WTC11 (cell line): ENCODE measurements at regions not wholly inside any gene's neighbourhood (a gene's known extent, or its start where the extent isn't known, plus 50 kb on each side); places are given as distances from the start of the nearest gene placed in this dataset.

Source experiments
- CTCF ChIP-seq: fragments of 200-600 bp; IDR thresholded peaks from 2 replicates; pipeline ENCODE4 v1.8.0; 2022; ENCODE audit warnings: antibody characterized with exemption
- SMAD4 ChIP-seq: sonication (generic); formaldehyde crosslinking; IDR thresholded peaks from 2 replicates; pipeline ENCODE4 v1.8.0; 2022; ENCODE audit warnings: mild to moderate bottlenecking, missing genetic modification reagents
- ZNF317 ChIP-seq: sonication (generic); formaldehyde crosslinking; IDR thresholded peaks from 2 replicates; pipeline ENCODE4 v1.8.1; 2023; ENCODE audit warnings: low read depth, mild to moderate bottlenecking, moderate library complexity, missing genetic modification reagents, borderline replicate concordance

- TF ChIP-seq CTCF (no peak), SMAD4 (no peak), ZNF317 (CRISPR knock-in tag) (no peak)
These were observed 406.3 kb upstream of the RGS17 start for GRCh38 chr6:153537422-153537821.
